Effector memory CD4-positive, alpha-beta T cell (primary cell): ENCODE measurements at regions not wholly inside any gene's neighbourhood (a gene's known extent, or its start where the extent isn't known, plus 50 kb on each side); places are given as distances from the start of the nearest gene placed in this dataset.

Experiments
- DNase-seq, 3 donors: peaks; one replicate each; pipeline ENCODE4 v3.0.0-alpha.2; 2020
- H3K27ac ChIP-seq: 2 replicates; pipeline ENCODE4 v1.7.0; 2013; ENCODE audit warnings: mild to moderate bottlenecking, low read length, moderate library complexity; ENCODE audit not compliant: insufficient read depth, poor library complexity, severe bottlenecking
- H3K27me3 ChIP-seq: replicated peaks from 2 replicates; pipeline ENCODE4 v1.7.0; 2013; ENCODE audit warnings: mild to moderate bottlenecking, low read length; ENCODE audit not compliant: insufficient read depth, control insufficient read depth, poor library complexity, severe bottlenecking
- H3K36me3 ChIP-seq: 2 replicates; pipeline ENCODE4 v1.7.0; 2013; ENCODE audit warnings: mild to moderate bottlenecking, low read length, moderate library complexity; ENCODE audit not compliant: control insufficient read depth, insufficient read depth
- H3K4me1 ChIP-seq: 2 replicates; pipeline ENCODE4 v1.7.0; 2013; ENCODE audit warnings: low read length, mild to moderate bottlenecking; ENCODE audit not compliant: control insufficient read depth, insufficient read depth, poor library complexity, severe bottlenecking
- H3K4me3 ChIP-seq: 2 replicates; pipeline ENCODE4 v1.7.0; 2013; ENCODE audit warnings: low read length, low read depth, mild to moderate bottlenecking; ENCODE audit not compliant: insufficient read depth, poor library complexity, severe bottlenecking
- H3K9me3 ChIP-seq: 2 replicates; pipeline ENCODE4 v1.7.0; 2013; ENCODE audit warnings: mild to moderate bottlenecking, low read length, moderate library complexity; ENCODE audit not compliant: control insufficient read depth

GRCh38 chr2:9095690-9096089, 92.2 kb upstream of the MBOAT2 start:
- Histone ChIP-seq H3K27ac (no peak overlapping the region), H3K9me3 (no peaks in the 10 kb centered on the region), H3K27me3 (peaks cover 5% of the 10 kb centered on the region), H3K4me1 (peaks cover 3% of the 10 kb centered on the region), H3K36me3 (no peaks in the 10 kb centered on the region), H3K4me3 (no peak overlapping the region)
- no peak for DNase-seq

GRCh38 chr2:9095226-9095625, 91.7 kb upstream of the MBOAT2 start:
- H3K4me3 ChIP-seq, result no peak overlapping the region
- no peak for DNase-seq
- H3K9me3 ChIP-seq, result no peaks in the 10 kb centered on the region
- H3K4me1 ChIP-seq, result peaks cover 3% of the 10 kb centered on the region
- no peak overlapping the region for H3K27ac ChIP-seq
- no peaks in the 10 kb centered on the region for H3K36me3 ChIP-seq
- peaks cover 5% of the 10 kb centered on the region for H3K27me3 ChIP-seq

GRCh38 chr2:9094117-9094516, 90.6 kb upstream of the MBOAT2 start:
- Histone ChIP-seq H3K27ac (no peak overlapping the region), H3K4me1 (no peaks in the 10 kb centered on the region), H3K9me3 (no peaks in the 10 kb centered on the region), H3K27me3 (peaks cover 5% of the 10 kb centered on the region), H3K4me3 (no peak overlapping the region), H3K36me3 (no peaks in the 10 kb centered on the region)
- no peak for DNase-seq

- H3K36me3 ChIP-seq, result no peaks in the 10 kb centered on the region
- peaks cover 5% of the 10 kb centered on the region for H3K27me3 ChIP-seq
- no peak overlapping the region for H3K4me3 ChIP-seq
- DNase-seq, result no peak
- no peaks in the 10 kb centered on the region for H3K9me3 ChIP-seq
- no peak overlapping the region for H3K27ac ChIP-seq
- no peaks in the 10 kb centered on the region for H3K4me1 ChIP-seq
These were observed 89.8 kb upstream of the MBOAT2 start for GRCh38 chr2:9093324-9093723.

- H3K27me3 ChIP-seq, result peaks cover 5% of the 10 kb centered on the region
- H3K9me3 ChIP-seq, result no peaks in the 10 kb centered on the region
- no peak overlapping the region for H3K27ac ChIP-seq
- H3K4me3 ChIP-seq, result no peak overlapping the region
- no peaks in the 10 kb centered on the region for H3K36me3 ChIP-seq
- no peaks in the 10 kb centered on the region for H3K4me1 ChIP-seq
- no peak for DNase-seq
These were observed 89.1 kb upstream of the MBOAT2 start for GRCh38 chr2:9092383-9093282.

GRCh38 chr2:9091811-9092210, 88.3 kb upstream of the MBOAT2 start:
- Histone ChIP-seq H3K27me3 (peaks cover 5% of the 10 kb centered on the region), H3K4me3 (no peak overlapping the region), H3K9me3 (no peaks in the 10 kb centered on the region), H3K36me3 (no peaks in the 10 kb centered on the region), H3K27ac (no peak overlapping the region), H3K4me1 (no peaks in the 10 kb centered on the region)
- no peak for DNase-seq

- H3K36me3 ChIP-seq, result no peaks in the 10 kb centered on the region
- no peak for DNase-seq
- H3K4me3 ChIP-seq, result no peak overlapping the region
- H3K27me3 ChIP-seq, result peaks cover 2% of the 10 kb centered on the region
- no peaks in the 10 kb centered on the region for H3K4me1 ChIP-seq
- H3K9me3 ChIP-seq, result no peaks in the 10 kb centered on the region
- no peak overlapping the region for H3K27ac ChIP-seq
These were observed 86.3 kb upstream of the MBOAT2 start for GRCh38 chr2:9089831-9090230.

- H3K27me3 ChIP-seq, result no peaks in the 10 kb centered on the region
- H3K4me1 ChIP-seq, result no peaks in the 10 kb centered on the region
- no peaks in the 10 kb centered on the region for H3K36me3 ChIP-seq
- no peaks in the 10 kb centered on the region for H3K9me3 ChIP-seq
- H3K4me3 ChIP-seq, result no peak overlapping the region
- H3K27ac ChIP-seq, result no peak overlapping the region
- no peak for DNase-seq
These were observed 83.7 kb upstream of the MBOAT2 start for GRCh38 chr2:9087121-9087681.

- Histone ChIP-seq H3K27me3 (no peaks in the 10 kb centered on the region), H3K27ac (no peak overlapping the region), H3K9me3 (peaks cover 2% of the 10 kb centered on the region), H3K4me3 (no peak overlapping the region), H3K4me1 (no peaks in the 10 kb centered on the region), H3K36me3 (no peaks in the 10 kb centered on the region)
- DNase-seq, result no peak
These were observed 83.0 kb upstream of the MBOAT2 start for GRCh38 chr2:9086465-9086864.

- DNase-seq, result no peak
These were observed 81.9 kb upstream of the MBOAT2 start for GRCh38 chr2:9085353-9085752.

More at GRCh38 chr2:9085353-9085752, 81.9 kb upstream of the MBOAT2 start:
- Histone ChIP-seq H3K4me3 (no peak overlapping the region), H3K27me3 (no peaks in the 10 kb centered on the region), H3K27ac (no peak overlapping the region), H3K36me3 (no peaks in the 10 kb centered on the region), H3K9me3 (peaks cover 4% of the 10 kb centered on the region), H3K4me1 (no peaks in the 10 kb centered on the region)
